ENCODE measurements at regions not wholly inside any gene's neighbourhood (a gene's known extent, or its start where the extent isn't known, plus 50 kb on each side); places are given as distances from the start of the nearest gene placed in this dataset.

GRCh38 chr1:191739544-191739943 is 418.7 kb upstream of the RGS18 start:
- no peaks in the 10 kb centered on the region for H3K4me1 ChIP-seq
- no peaks in the 10 kb centered on the region for H3K9me3 ChIP-seq
- no peaks in the 10 kb centered on the region for H3K27me3 ChIP-seq
- no peaks in the 10 kb centered on the region for H3K36me3 ChIP-seq
- DNase-seq (ENCODE audit: low spot score in 2 of 2): no peak
- no peak overlapping the region for H3K4me3 ChIP-seq
- TF ChIP-seq, protein P1, sequence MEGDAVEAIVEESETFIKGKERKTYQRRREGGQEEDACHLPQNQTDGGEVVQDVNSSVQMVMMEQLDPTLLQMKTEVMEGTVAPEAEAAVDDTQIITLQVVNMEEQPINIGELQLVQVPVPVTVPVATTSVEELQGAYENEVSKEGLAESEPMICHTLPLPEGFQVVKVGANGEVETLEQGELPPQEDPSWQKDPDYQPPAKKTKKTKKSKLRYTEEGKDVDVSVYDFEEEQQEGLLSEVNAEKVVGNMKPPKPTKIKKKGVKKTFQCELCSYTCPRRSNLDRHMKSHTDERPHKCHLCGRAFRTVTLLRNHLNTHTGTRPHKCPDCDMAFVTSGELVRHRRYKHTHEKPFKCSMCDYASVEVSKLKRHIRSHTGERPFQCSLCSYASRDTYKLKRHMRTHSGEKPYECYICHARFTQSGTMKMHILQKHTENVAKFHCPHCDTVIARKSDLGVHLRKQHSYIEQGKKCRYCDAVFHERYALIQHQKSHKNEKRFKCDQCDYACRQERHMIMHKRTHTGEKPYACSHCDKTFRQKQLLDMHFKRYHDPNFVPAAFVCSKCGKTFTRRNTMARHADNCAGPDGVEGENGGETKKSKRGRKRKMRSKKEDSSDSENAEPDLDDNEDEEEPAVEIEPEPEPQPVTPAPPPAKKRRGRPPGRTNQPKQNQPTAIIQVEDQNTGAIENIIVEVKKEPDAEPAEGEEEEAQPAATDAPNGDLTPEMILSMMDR (IDR thresholded peaks at IDR 0.05): no peak
- no peak for TF ChIP-seq POLR2A (IDR thresholded peaks at IDR 0.05)
- no peak for TF ChIP-seq POLR2AphosphoS5 (IDR thresholded peaks at IDR 0.05)
- H3K27ac ChIP-seq: no peak overlapping the region
- intact Hi-C loops (cut with DNase I; ENCODE audit: low total_unique reads): no loop called here

GRCh38 chr1:191752342-191752741 is 405.9 kb upstream of the RGS18 start:
- no peaks in the 10 kb centered on the region for H3K9me3 ChIP-seq
- no peaks in the 10 kb centered on the region for H3K27me3 ChIP-seq
- no peaks in the 10 kb centered on the region for H3K4me1 ChIP-seq
- TF ChIP-seq POLR2A (IDR thresholded peaks at IDR 0.05) (no peak), POLR2AphosphoS5 (IDR thresholded peaks at IDR 0.05) (no peak)
- TF ChIP-seq, protein P1 (IDR thresholded peaks at IDR 0.05): no peak
- DNase-seq (ENCODE audit: low spot score in 2 of 2): no peak
- H3K4me3 ChIP-seq: no peak overlapping the region
- intact Hi-C loops (cut with DNase I; ENCODE audit: low total_unique reads): no loop called here
- H3K36me3 ChIP-seq: no peaks in the 10 kb centered on the region
- H3K27ac ChIP-seq: no peak overlapping the region

DNA sequence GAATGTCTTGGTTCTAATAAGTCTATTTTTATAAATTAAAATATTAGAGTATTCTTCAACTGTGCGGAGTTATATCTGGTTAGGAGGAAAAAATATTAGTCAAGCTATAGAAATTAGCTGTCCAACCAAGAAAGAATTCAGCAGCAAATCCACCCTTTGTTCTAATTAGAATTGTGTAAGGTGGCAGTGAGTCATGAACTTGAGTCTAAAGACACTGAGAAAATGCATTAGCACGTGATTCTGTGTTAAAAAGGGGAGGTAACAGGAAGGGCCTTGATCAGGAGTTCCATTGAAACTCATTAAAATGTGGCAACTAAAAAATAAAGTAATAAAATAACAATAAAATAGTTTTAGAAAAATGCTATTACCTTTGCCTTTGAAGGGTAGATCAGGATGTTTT is 398.2 kb upstream of the RGS18 start:
- DNase-seq (ENCODE audit: low spot score in 2 of 2): no peak
- no peaks in the 10 kb centered on the region for H3K9me3 ChIP-seq

GRCh38 chr1:191788551-191788950 is 369.7 kb upstream of the RGS18 start:
- Histone ChIP-seq H3K9me3 (no peaks in the 10 kb centered on the region), H3K4me3 (no peak overlapping the region), H3K27me3 (no peaks in the 10 kb centered on the region), H3K27ac (no peak overlapping the region), H3K4me1 (no peaks in the 10 kb centered on the region), H3K36me3 (no peaks in the 10 kb centered on the region)
- no peak for DNase-seq (ENCODE audit: low spot score in 2 of 2)
- intact Hi-C loops (cut with DNase I; ENCODE audit: low total_unique reads): no loop called here
- TF ChIP-seq POLR2A (IDR thresholded peaks at IDR 0.05): no peak
- TF ChIP-seq, protein P1 (IDR thresholded peaks at IDR 0.05): no peak
- no peak for TF ChIP-seq POLR2AphosphoS5 (IDR thresholded peaks at IDR 0.05)

More for the DNA sequence above, 398.2 kb upstream of the RGS18 start:
- Histone ChIP-seq H3K4me1 (no peaks in the 10 kb centered on the region), H3K36me3 (no peaks in the 10 kb centered on the region), H3K27me3 (no peaks in the 10 kb centered on the region), H3K4me3 (no peak overlapping the region), H3K27ac (no peak overlapping the region)
- intact Hi-C loops (cut with DNase I; ENCODE audit: low total_unique reads): no loop called here
- TF ChIP-seq, protein P1 (IDR thresholded peaks at IDR 0.05): no peak
- TF ChIP-seq POLR2A (IDR thresholded peaks at IDR 0.05) (no peak), POLR2AphosphoS5 (IDR thresholded peaks at IDR 0.05) (no peak)

DNA sequence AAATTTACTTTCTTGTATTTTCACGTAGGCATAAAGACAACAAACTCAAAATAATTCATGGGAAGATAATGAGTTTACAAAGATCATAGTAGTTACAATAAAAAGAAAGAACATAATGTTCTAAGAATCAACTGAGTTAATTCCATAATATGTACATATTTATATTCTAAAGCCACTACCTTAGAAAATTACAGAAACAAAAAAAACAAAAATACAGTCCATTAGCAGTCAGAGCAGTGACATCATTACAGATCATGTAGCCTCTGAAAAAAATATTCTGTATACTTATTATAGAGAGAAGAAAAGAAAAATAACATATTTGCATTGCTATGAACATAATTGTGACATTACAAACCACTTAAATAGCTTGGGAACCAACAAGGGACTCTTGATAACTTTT is 360.1 kb upstream of the RGS18 start:
- Histone ChIP-seq H3K36me3 (no peaks in the 10 kb centered on the region), H3K9me3 (no peaks in the 10 kb centered on the region), H3K4me3 (no peak overlapping the region), H3K27ac (no peak overlapping the region), H3K4me1 (no peaks in the 10 kb centered on the region), H3K27me3 (no peaks in the 10 kb centered on the region)
- DNase-seq (ENCODE audit: low spot score in 2 of 2): no peak
- TF ChIP-seq, protein P1 (IDR thresholded peaks at IDR 0.05): no peak
- no peak for TF ChIP-seq POLR2AphosphoS5 (IDR thresholded peaks at IDR 0.05)
- no peak for TF ChIP-seq POLR2A (IDR thresholded peaks at IDR 0.05)
- intact Hi-C loops (cut with DNase I; ENCODE audit: low total_unique reads): no loop called here
